ENCODE measurements at regions not wholly inside any gene's neighbourhood (a gene's known extent, or its start where the extent isn't known, plus 50 kb on each side); places are given as distances from the start of the nearest gene placed in this dataset.

DNA sequence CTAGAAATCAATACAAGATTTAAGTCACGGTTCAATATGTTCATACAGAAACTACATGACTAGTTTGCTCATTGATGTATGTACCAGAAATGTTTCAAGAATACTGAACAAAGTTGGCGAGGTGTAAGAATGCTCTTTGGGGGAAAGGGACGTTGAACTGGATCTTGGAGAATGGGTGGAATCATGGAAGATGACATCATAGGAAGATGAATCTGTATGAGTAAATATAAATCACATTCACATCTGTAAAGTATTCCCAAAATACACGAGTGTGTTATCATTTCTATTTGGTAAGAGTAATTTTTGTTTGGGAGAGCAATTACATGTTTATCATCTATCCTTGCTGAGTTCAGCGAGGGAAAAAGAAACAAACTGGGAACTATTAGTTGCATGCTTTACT lies 162.2 kb upstream of the TMTC1 start:
- intact Hi-C loops (cut with micrococcal nuclease) = no loop called here
- Histone ChIP-seq H3K9ac (ENCODE audit: insufficient read depth, low read length, poor library complexity, severe bottlenecking) (no peak overlapping the region), H2AFZ (ENCODE audit: insufficient read depth, low read depth, low read length, poor library complexity, severe bottlenecking) (no peak overlapping the region), H3K79me2 (ENCODE audit: insufficient read depth, low read length) (no peaks in the 10 kb centered on the region), H3K4me1 (ENCODE audit: control insufficient read depth in 1 of 2, insufficient read depth in 2 of 2, low read length in 2 of 2) (no peaks in the 10 kb centered on the region), H3K4me3 (replicated peaks in 1 of 3; ENCODE audit: low read depth in 2 of 3, low read length in 3 of 3) (no peak overlapping the region), H3K4me2 (replicated peaks; ENCODE audit: extremely low read depth, low read length, poor library complexity, severe bottlenecking) (no peak overlapping the region), H3K27me3 (ENCODE audit: control insufficient read depth in 2 of 2, insufficient read depth in 2 of 2, low read length in 2 of 2) (no peaks in the 10 kb centered on the region), H4K20me1 (ENCODE audit: insufficient read depth, low read length) (no peaks in the 10 kb centered on the region), H3K36me3 (replicated peaks in 1 of 2; ENCODE audit: control insufficient read depth in 1 of 2, insufficient read depth in 2 of 2, low read length in 2 of 2) (no peaks in the 10 kb centered on the region), H3K27ac (ENCODE audit: low read depth in 1 of 2, low read length in 2 of 2) (no peak overlapping the region), H3K9me3 (replicated peaks in 1 of 2; ENCODE audit: control insufficient read depth in 1 of 2, insufficient read depth in 1 of 2, low read length in 2 of 2) (no peaks in the 10 kb centered on the region)
- TF ChIP-seq, protein P1, sequence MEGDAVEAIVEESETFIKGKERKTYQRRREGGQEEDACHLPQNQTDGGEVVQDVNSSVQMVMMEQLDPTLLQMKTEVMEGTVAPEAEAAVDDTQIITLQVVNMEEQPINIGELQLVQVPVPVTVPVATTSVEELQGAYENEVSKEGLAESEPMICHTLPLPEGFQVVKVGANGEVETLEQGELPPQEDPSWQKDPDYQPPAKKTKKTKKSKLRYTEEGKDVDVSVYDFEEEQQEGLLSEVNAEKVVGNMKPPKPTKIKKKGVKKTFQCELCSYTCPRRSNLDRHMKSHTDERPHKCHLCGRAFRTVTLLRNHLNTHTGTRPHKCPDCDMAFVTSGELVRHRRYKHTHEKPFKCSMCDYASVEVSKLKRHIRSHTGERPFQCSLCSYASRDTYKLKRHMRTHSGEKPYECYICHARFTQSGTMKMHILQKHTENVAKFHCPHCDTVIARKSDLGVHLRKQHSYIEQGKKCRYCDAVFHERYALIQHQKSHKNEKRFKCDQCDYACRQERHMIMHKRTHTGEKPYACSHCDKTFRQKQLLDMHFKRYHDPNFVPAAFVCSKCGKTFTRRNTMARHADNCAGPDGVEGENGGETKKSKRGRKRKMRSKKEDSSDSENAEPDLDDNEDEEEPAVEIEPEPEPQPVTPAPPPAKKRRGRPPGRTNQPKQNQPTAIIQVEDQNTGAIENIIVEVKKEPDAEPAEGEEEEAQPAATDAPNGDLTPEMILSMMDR (IDR thresholded peaks at IDR 0.05) = no peak
- Mint-ChIP-seq H3K27me3 (ENCODE audit: low read depth in 3 of 3) (peaks cover 0 to 2% (median 0%) of the 10 kb centered on the region in 3 donors), H3K9me3 (peaks cover 0 to 4% (median 2%) of the 10 kb centered on the region in 7 donors), H3K27ac (no peak overlapping the region), H3K4me3 (no peak overlapping the region), H3K36me3 (no peaks in the 10 kb centered on the region), H3K4me1 (no peaks in the 10 kb centered on the region)
- no peak for DNase-seq
- WGBS (ENCODE audit: insufficient coverage) = no CpG with 5 or more reads among the region's 5 CpGs

DNA sequence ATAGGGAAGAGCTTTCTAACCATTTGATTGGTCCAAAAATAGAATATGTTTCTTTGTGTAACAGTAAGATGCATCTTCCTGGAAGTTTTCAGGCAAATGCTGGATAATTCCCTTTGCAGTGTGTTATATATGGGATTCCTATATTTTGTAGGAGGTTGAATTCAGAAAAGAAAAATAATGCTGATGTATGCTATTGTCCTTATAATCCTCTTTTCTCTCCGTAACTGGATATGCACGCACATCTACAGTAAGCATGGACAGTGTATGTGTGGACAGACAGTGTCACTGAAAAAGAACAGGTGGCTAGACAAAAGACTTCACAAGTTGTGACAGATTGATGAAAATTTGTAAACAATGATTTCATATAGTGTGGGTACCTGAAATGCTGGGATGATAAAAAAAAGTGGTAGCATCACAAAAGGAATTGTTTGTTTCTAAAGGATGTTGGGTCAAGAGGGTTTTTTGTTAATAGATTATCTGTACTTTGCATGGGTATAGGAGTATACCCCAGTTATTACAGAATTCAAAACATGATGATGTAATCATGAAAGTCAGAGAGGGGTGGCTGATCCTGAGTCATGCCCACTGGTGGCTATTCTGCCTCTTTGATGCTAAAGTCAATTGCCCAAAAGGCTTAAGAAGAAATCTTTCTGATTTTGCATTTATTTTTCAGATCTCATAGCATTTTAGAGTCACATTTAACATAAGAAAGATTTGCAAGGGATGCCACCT lies 160.7 kb upstream of the TMTC1 start:
- Mint-ChIP-seq H3K27ac (no peak overlapping the region), H3K27me3 (ENCODE audit: low read depth in 3 of 3) (peaks cover 0 to 2% (median 0%) of the 10 kb centered on the region in 3 donors), H3K36me3 (no peaks in the 10 kb centered on the region), H3K9me3 (peaks cover 0 to 1% (median 0%) of the 10 kb centered on the region in 7 donors), H3K4me3 (no peak overlapping the region), H3K4me1 (no peaks in the 10 kb centered on the region)
- no peaks in the 10 kb centered on the region for H3K4me1 ChIP-seq (ENCODE audit: control insufficient read depth in 1 of 2, insufficient read depth in 2 of 2, low read length in 2 of 2)
- H2AFZ ChIP-seq (ENCODE audit: insufficient read depth, low read depth, low read length, poor library complexity, severe bottlenecking) = no peak overlapping the region
- no peak for DNase-seq
- no peak overlapping the region for H3K4me2 ChIP-seq (replicated peaks; ENCODE audit: extremely low read depth, low read length, poor library complexity, severe bottlenecking)
- H3K27me3 ChIP-seq (ENCODE audit: control insufficient read depth in 2 of 2, insufficient read depth in 2 of 2, low read length in 2 of 2) = no peaks in the 10 kb centered on the region
- H3K4me3 ChIP-seq (replicated peaks in 1 of 3; ENCODE audit: low read depth in 2 of 3, low read length in 3 of 3) = no peak overlapping the region
- no peaks in the 10 kb centered on the region for H3K79me2 ChIP-seq (ENCODE audit: insufficient read depth, low read length)
- TF ChIP-seq, protein P1 (IDR thresholded peaks at IDR 0.05) = no peak
- H3K9me3 ChIP-seq (replicated peaks in 1 of 2; ENCODE audit: control insufficient read depth in 1 of 2, insufficient read depth in 1 of 2, low read length in 2 of 2) = peaks cover 0 to 7% of the 10 kb centered on the region in 2 donors
- H3K9ac ChIP-seq (ENCODE audit: insufficient read depth, low read length, poor library complexity, severe bottlenecking) = no peak overlapping the region
- intact Hi-C loops (cut with micrococcal nuclease) = no loop called here
- H4K20me1 ChIP-seq (ENCODE audit: insufficient read depth, low read length) = no peaks in the 10 kb centered on the region
- no peak overlapping the region for H3K27ac ChIP-seq (ENCODE audit: low read depth in 1 of 2, low read length in 2 of 2)
- H3K36me3 ChIP-seq (replicated peaks in 1 of 2; ENCODE audit: control insufficient read depth in 1 of 2, insufficient read depth in 2 of 2, low read length in 2 of 2) = no peaks in the 10 kb centered on the region
- 83% methylated on average over 1 of the region's 2 CpGs for WGBS (ENCODE audit: insufficient coverage)
